ENCODE measurements at regions not wholly inside any gene's neighbourhood (a gene's known extent, or its start where the extent isn't known, plus 50 kb on each side); places are given as distances from the start of the nearest gene placed in this dataset.
"Not testable (repeated sequence)": the region's sequence is repeated elsewhere in the genome, so short reads cannot be mapped to it uniquely, and the experiment has no call there.

DNA sequence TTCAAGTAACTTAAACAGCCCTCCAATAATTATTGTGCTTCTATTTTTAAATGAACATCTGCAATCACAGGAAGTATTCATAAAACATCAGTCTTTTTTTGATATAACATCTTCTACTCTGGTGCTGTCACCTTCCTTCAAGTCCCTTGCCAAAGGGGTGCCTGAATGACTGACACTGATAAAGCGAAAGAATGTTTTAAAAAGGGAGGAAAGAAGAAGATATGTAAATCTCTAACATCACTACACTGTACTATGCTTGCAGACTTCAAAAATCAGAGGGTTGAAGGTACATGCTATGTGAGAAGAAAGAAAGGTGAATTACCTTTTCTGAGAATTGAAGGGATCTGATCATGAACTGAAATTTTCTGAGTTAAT lies 253.7 kb downstream of the ZPLD1 start:
- no peak for DNase-seq

DNA sequence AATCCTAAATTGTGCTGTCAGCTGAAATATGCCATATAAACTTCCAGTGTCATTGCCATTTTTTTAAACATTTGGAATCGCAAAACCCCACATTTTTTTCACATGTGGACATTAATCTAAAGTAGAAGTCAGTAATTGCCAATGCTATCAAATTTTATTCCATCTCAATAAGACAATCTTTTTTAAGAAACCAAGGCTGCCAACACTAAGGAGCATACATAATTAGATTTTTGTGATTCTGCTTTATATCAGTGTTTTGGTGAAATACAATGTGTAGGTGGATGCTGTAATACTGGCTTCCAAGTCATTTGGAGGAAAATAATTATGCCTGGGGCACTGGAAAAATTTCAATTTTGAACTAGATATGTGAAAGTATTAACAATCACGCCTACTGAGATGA lies 256.7 kb downstream of the ZPLD1 start:
- no peak for DNase-seq

GRCh38 chr3:102699104-102699818 lies 264.4 kb downstream of the ZPLD1 start:
- DNase-seq: no peak

DNA sequence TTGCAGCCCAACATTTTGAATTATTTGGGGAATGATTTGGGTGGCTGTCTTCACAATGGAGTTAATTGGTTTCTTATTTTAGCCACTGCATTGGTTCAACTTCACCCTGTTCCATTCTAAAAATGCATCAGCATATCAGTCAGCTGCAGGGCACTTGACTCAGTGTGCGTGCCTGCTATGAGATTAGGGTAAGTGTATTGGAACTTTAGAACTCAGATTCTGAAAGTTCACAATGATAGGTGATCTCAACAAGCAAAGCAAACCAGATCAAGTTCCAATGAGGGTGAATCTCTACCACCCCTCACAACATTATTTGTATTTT lies 265.0 kb downstream of the ZPLD1 start:
- DNase-seq: no peak

GRCh38 chr3:102712896-102713295 lies 278.1 kb downstream of the ZPLD1 start:
- DNase-seq: no peak

GRCh38 chr3:102714567-102714966 lies 279.8 kb downstream of the ZPLD1 start:
- no peak for DNase-seq

DNA sequence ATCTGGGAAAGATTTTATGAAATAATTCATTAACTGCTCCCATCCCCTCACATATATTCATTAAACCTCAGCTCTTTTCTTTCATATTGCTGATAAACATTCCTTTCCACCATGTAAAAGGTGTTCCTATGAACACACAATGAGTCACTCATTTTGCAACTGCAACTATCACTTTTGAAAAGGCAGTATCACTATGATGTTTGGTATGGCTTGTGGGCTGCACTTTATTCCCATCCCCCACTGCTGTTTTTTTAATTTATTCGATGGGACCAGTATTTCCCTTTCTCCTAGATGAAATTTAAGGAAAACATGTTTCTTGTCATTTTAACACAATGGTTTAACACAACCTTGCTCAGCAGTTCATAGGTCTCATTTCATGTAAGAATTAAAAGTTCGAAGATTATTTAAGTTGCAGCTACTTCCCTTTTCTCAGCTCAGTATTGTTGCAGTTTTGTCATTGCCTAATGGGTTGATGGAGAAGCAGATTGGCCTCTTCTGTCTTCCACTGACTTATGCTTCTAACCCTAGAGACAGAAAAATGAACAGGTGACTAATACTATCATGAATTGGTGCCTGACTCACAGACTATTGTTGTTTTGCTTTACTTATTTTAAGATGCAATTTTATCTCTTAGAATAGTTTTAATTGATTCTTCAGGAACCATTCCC lies 280.3 kb downstream of the ZPLD1 start:
- DNase-seq: no peak

DNA sequence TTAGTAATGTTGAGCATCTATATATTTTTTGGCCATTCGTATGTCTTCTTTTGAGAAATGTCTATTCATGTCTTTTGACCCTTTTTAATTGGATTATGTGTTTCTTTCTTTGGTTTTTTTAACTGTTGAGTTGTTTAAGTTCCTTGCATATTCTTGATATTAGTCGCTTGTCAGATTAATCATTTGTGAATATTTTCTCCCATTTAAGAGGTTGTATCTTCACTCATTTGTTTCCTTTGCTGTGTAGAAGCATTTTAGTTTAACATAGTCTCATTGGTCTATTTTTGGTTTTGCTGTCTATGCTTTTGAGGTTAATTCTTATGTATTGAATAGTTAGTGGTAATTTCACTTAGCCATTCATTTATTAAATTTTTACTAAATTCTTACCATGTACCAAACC lies 283.8 kb downstream of the ZPLD1 start:
- DNase-seq: no peak

GRCh38 chr3:102722317-102722716 lies 287.5 kb downstream of the ZPLD1 start:
- no peak for DNase-seq

DNA sequence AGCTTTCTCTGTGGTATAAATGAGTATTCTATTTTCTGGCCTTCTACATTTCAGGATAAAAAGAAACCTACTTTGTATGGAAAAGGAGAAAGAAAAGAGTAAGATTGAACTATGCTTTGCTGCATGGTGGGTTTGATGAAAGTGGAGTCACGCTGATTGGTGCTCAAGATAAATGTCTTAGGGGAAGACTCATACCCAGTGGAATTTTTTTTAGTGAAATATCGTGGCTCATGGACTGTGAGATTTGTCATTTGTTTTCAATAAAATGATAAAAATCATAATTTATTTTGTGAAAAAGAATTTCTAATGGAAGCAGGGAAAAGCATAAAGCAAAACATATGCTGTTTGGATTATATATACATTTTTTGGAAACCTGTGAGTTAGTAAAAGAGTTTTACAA lies 292.5 kb downstream of the ZPLD1 start:
- no peak for DNase-seq

DNA sequence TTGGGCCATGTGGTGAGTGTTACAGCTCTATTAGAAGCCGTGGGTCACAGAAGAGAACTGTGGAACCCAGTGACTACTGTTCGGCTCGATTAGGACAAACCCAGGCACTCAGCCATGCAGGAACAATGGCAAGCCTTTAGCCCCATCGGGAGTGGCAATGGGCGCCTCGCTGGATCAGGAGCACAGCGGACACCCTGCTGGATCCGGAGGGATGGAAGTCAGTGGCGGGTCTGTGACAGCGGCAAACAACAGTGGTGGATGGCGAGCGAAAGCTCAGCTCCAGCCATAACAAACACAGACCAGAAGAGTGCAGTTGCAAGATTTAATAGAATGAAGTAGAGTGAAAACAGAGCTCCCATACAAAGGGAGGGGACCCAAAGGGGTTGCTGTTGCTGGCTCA lies 297.8 kb downstream of the ZPLD1 start:
- DNase-seq: not testable (repeated sequence)

- DNase-seq: no peak
Observed at GRCh38 chr3:102733791-102734563, 299.2 kb downstream of the ZPLD1 start.

DNA sequence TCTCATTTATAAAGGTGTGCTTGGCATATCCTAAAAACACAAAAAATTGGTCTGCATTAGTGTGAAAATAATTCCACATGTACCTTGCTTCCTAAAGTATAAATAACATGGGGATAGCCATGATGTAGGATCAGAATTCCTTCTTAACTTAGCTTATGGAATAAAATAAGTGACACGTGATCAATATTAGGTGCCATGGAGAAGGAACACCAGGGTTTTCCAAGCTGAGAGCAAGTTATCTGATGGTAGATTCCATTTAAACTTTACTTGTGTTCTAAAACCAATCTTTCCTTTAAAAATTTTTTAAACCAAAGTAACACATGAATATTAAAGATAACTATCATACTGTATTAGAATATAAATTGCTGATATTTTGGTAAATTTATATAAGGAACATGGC lies 300.5 kb downstream of the ZPLD1 start:
- no peak for DNase-seq

GRCh38 chr3:102736288-102736974 lies 301.6 kb downstream of the ZPLD1 start:
- no peak for DNase-seq

GRCh38 chr3:102736975-102737304 lies 302.1 kb downstream of the ZPLD1 start:
- DNase-seq: no peak

DNA sequence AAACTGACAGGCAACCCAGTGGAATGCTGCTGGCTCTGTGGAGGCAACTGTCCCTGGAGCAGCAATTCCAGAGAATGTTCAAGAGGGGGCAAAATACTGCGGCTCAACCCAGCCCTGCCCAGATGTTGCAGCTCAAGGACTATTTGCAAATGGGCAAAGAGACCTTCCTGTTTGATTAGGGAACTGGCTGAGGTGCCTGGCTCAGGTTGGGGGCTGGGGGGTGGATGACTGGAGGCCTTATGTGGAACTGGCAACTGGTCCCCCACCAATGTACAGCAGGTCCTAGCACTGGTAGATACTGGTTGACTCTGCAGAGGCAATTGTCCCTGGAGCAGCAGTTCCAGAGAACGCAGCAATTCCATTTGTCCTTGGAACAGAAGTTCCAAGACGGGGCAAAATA lies 302.5 kb downstream of the ZPLD1 start:
- no peak for DNase-seq

DNA sequence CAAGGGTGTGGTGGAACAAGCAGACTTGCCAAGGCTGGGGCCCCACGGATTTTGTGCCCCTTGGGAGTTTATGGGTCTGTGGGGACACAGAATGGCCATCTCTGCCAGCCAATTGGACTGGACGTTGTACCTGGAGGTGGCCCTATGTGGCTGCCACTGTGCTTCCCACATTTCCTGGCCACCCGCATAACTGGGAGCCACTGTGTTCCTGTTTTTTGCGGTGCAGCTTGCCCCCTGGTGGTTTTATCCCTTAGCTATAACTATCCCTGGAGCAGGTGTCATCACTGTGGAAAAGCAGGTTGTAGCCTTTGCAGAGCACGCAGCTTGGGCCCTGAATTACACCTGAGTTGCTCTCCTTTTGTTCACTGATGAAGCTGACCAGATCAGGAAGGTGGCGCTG lies 306.3 kb downstream of the ZPLD1 start:
- DNase-seq: no peak

DNA sequence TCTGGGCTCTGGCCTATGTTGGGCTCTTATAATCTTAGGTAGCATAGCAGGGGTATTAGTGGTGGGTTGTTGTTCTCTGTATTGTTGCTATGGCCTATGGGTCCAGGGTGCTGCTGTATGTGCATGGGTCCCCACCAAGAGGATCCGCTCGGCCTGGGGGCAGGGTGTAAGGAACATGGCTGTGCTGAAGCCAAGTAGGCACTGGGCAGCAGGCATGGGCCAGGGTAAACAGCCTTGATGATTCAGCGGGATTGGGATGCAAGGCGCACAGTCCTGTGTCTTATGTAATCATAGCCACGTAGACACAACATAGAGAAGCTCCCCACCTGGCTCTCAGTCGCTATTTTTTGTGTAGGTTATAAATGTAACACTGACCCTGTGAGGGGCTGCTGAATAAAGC lies 306.9 kb downstream of the ZPLD1 start:
- DNase-seq: no peak

DNA sequence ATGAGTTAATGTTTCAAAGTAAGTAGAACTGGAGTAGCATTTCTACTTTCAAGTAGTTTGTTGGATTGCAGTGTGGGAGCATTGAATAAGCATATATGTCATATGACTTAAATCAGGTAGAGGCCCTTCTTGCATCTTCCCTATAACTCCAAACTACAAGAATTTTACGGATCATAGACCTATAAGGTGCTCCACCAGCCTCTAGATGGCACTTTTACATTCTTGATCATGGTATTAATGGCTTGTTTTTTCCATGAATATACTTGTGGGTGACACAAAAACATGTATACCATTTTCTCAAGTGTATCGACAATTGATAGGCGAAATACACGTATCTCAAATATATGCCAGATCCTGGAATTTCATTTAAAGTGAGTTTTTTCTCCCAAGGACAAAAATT lies 311.1 kb downstream of the ZPLD1 start:
- no peak for DNase-seq

GRCh38 chr3:102747611-102748010 lies 312.8 kb downstream of the ZPLD1 start:
- no peak for DNase-seq

- DNase-seq: no peak
Observed at GRCh38 chr3:102748646-102749045, 313.8 kb downstream of the ZPLD1 start.

- DNase-seq: no peak
Observed at GRCh38 chr3:102750322-102750721, 315.5 kb downstream of the ZPLD1 start.

- no peak for DNase-seq
Observed at GRCh38 chr3:102753901-102754300, 319.1 kb downstream of the ZPLD1 start.

- DNase-seq: no peak
Observed at GRCh38 chr3:102756706-102757105, 321.9 kb downstream of the ZPLD1 start.
